SK-N-MC (cell line): ENCODE measurements at regions not wholly inside any gene's neighbourhood (a gene's known extent, or its start where the extent isn't known, plus 50 kb on each side); places are given as distances from the start of the nearest gene placed in this dataset.

Source experiments
- EZH2 ChIP-seq: fragments of 200-600 bp; sonication (generic); IDR thresholded peaks from one replicate; pipeline ENCODE4 v1.6.1; 2017; ENCODE audit warnings: antibody characterized with exemption
- FOXP2 ChIP-seq: optimal IDR thresholded peaks from 2 replicates; pipeline ENCODE3; 2011; ENCODE audit warnings: mild to moderate bottlenecking, moderate library complexity; ENCODE audit not compliant: insufficient read depth; ENCODE audit errors: extremely low read length, control extremely low read depth
- POLR2AphosphoS5 ChIP-seq: IDR thresholded peaks from 2 replicates; pipeline ENCODE4 v1.6.1; 2012; ENCODE audit warnings: mild to moderate bottlenecking, low read depth, low read length, borderline replicate concordance

DNA sequence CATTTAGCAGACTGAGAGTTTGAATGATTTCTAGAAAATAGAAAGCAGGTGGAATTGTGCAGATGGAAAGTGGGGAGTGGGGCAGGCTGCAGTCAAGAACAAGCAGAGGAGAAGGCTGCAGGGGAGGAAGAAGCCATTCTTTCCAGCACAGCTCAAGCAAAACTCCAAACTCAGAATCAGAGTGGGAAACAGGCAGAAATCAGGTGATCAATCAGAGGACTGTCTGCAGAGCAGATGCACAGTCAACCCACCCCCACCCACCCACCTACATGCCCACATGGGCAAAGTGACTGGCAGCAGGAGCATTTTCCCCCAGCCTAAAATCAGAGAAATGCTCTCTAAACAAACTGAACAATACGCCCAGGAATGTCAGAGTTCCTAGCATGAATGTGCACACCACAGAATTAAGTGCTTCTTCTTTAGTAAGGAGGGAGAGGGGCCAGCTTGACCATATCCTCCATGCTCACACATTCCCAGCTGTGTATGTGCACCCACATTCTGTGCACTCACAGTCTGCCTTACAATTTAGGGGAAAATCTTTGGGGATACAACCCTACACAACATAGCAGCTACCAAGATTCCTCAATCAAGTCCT, 194.1 kb upstream of the PLEKHA5 start:
- TF ChIP-seq EZH2 (no peak), POLR2AphosphoS5 (no peak), FOXP2 (no peak)
